ENCODE measurements at regions not wholly inside any gene's neighbourhood (a gene's known extent, or its start where the extent isn't known, plus 50 kb on each side); places are given as distances from the start of the nearest gene placed in this dataset.

GRCh38 chr3:10570196-10570946 is 65.0 kb upstream of the ATP2B2 start:
- Histone ChIP-seq H3K9me2 (ENCODE audit: insufficient read depth) (no peaks in the 10 kb centered on the region), H3K4me1 (ENCODE audit: insufficient read depth) (no peaks in the 10 kb centered on the region), H3K36me3 (ENCODE audit: insufficient read depth) (no peaks in the 10 kb centered on the region), H3K79me2 (replicated peaks; ENCODE audit: insufficient read depth) (no peaks in the 10 kb centered on the region), H3K4me2 (no peak overlapping the region), H3K27me3 (ENCODE audit: insufficient read depth) (no peaks in the 10 kb centered on the region), H2AFZ (no peak overlapping the region), H3K27ac (ENCODE audit: low read depth) (no peak overlapping the region), H4K20me1 (replicated peaks; ENCODE audit: insufficient read depth) (no peaks in the 10 kb centered on the region), H3K4me3 (no peak overlapping the region), H3F3A (replicated peaks; ENCODE audit: low read depth) (no peaks in the 10 kb centered on the region)
- ATAC-seq, result no peak
- DNase-seq (ENCODE audit: low spot score), result no peak
- Mint-ChIP-seq H3K9me3 (no peaks in the 10 kb centered on the region), H3K36me3 (ENCODE audit: low read depth) (no peaks in the 10 kb centered on the region), H3K4me3 (no peak overlapping the region), H3K27me3 (ENCODE audit: insufficient read depth, low read depth, poor library complexity) (peaks cover 15% of the 10 kb centered on the region), H3K4me1 (no peaks in the 10 kb centered on the region), H3K27ac (no peak overlapping the region)
- TF ChIP-seq CREB1 (CRISPR knock-in tag; IDR thresholded peaks at IDR 0.05; ENCODE audit: low read depth) (no peak), ZNF331 (CRISPR knock-in tag; IDR thresholded peaks at IDR 0.05; ENCODE audit: low read depth) (no peak), JUNB (IDR thresholded peaks at IDR 0.05; ENCODE audit: unreplicated experiment) (no peak), EZH2phosphoT487 (IDR thresholded peaks at IDR 0.05; ENCODE audit: unreplicated experiment) (no peak), NANOG (IDR thresholded peaks at IDR 0.05; ENCODE audit: borderline replicate concordance) (no peak), ZNF114 (CRISPR knock-in tag; IDR thresholded peaks at IDR 0.05) (no peak), REST (IDR thresholded peaks at IDR 0.05; ENCODE audit: unreplicated experiment) (no peak), POLR2AphosphoS5 (IDR thresholded peaks at IDR 0.05; ENCODE audit: low read depth) (no peak), ZNF462 (CRISPR knock-in tag; IDR thresholded peaks at IDR 0.05) (no peak), EZH2 (IDR thresholded peaks at IDR 0.05; ENCODE audit: low read depth, unreplicated experiment) (no peak), ETS1 (IDR thresholded peaks at IDR 0.05) (no peak)
